ENCODE measurements at regions not wholly inside any gene's neighbourhood (a gene's known extent, or its start where the extent isn't known, plus 50 kb on each side); places are given as distances from the start of the nearest gene placed in this dataset.

DNA sequence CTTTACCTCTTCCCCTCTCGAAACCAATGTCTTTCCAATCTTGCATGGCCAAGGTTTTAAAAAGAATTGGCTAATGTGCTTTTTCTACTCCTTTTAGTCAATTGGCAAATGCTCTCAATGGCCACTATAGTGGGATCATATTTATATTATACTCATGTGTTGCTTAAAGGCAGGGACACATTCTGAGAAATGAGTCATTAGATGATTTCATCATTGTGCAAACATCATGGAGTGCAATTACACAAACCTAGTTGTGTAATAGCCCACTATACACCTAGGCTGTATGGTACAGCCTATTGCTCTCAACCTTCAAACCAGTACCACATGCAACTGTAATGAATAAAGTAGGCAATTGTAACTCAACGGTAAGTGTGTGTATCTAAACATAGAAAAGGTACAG, 180.9 kb downstream of the HS3ST3A1 start:
- TF ChIP-seq, protein P1, sequence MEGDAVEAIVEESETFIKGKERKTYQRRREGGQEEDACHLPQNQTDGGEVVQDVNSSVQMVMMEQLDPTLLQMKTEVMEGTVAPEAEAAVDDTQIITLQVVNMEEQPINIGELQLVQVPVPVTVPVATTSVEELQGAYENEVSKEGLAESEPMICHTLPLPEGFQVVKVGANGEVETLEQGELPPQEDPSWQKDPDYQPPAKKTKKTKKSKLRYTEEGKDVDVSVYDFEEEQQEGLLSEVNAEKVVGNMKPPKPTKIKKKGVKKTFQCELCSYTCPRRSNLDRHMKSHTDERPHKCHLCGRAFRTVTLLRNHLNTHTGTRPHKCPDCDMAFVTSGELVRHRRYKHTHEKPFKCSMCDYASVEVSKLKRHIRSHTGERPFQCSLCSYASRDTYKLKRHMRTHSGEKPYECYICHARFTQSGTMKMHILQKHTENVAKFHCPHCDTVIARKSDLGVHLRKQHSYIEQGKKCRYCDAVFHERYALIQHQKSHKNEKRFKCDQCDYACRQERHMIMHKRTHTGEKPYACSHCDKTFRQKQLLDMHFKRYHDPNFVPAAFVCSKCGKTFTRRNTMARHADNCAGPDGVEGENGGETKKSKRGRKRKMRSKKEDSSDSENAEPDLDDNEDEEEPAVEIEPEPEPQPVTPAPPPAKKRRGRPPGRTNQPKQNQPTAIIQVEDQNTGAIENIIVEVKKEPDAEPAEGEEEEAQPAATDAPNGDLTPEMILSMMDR (IDR thresholded peaks at IDR 0.05; ENCODE audit: low read depth, low read length): no peak
- no peak for TF ChIP-seq EZH2phosphoT487 (IDR thresholded peaks at IDR 0.05; ENCODE audit: low read depth)
